K562 (cell line): ENCODE measurements at regions not wholly inside any gene's neighbourhood (a gene's known extent, or its start where the extent isn't known, plus 50 kb on each side); places are given as distances from the start of the nearest gene placed in this dataset.

Experiments
- ATAC-seq: fragments of 200-7000 bp; cut with Tn5 transposase; 3 replicates; pipeline ENCODE4 v1.9.1; 2020; ENCODE audit warnings: moderate library complexity
- BruUV-seq: library from RNA; stranded (reverse); fragments of 400-500 nt; replicated peaks from 2 replicates; lab custom pipeline; 2021; lab: Mats Ljungman, UMichigan
- CTCF ChIA-PET: fragments of 300-600 bp; formaldehyde crosslinking; extraction: SDS; loops from one replicate; lab custom pipeline; 2021; ENCODE audit warnings: low intra/inter-chr PET ratio; lab: Yijun Ruan, JAX
- POLR2A ChIA-PET: fragments of 300-600, 350-650 bp; sonication (Branson Sonifier 250); formaldehyde crosslinking; extraction: SDS; loops from one replicate; lab custom pipeline; 2021; ENCODE audit warnings: antibody characterized with exemption, inconsistent platforms; lab: Yijun Ruan, JAX
- DNase-seq, 4 experiments: peaks; one replicate each; pipeline versions ENCODE4 v3.0.0 to v3.0.0-alpha.2; 2011 to 2018; ENCODE audit warnings: low spot score in 3 of 4, mixed read lengths in 3 of 4; ENCODE audit errors: extremely low read depth in 1 of 4
- FAIRE-seq: peaks from 2 replicates; lab custom pipeline; 2011; peaks lifted over from hg19 to GRCh38; lab: Jason Lieb, UNC
- H2AFZ ChIP-seq: 2 replicates; pipeline ENCODE4 v1.6.0; 2011; ENCODE audit warnings: low read depth, low read length, control low read depth, inconsistent platforms
- H3K27ac ChIP-seq: fragments of 200-600 bp; 3 replicates; pipeline ENCODE4 v1.8.0; 2011; ENCODE audit warnings: low read depth, mild to moderate bottlenecking, control low read depth, inconsistent platforms, low read length, moderate library complexity, mixed read lengths; ENCODE audit errors: extremely low read depth
- H3K27me3 ChIP-seq, 2 experiments: fragments of 300-600 bp in 1 of 2; 2 replicates in 1 of 2; 3 replicates in 1 of 2; pipeline versions ENCODE4 v1.6.0 to v1.8.0; 2011; ENCODE audit warnings: inconsistent platforms in 2 of 2, low read length in 2 of 2, mild to moderate bottlenecking in 1 of 2, mixed read lengths in 1 of 2, moderate library complexity in 1 of 2; ENCODE audit not compliant: control insufficient read depth in 2 of 2, insufficient read depth in 2 of 2
- H3K36me3 ChIP-seq: fragments of 300-600 bp; 3 replicates; pipeline ENCODE4 v1.8.0; 2011; ENCODE audit warnings: mild to moderate bottlenecking, low read length, inconsistent platforms; ENCODE audit not compliant: control insufficient read depth, insufficient read depth
- H3K4me1 ChIP-seq, 2 experiments: fragments of 200-600 bp in 1 of 2; replicated peaks in 1 of 2; 2 replicates in 1 of 2; 3 replicates in 1 of 2; pipeline versions ENCODE4 v1.5.1 to v1.8.0; 2011; ENCODE audit warnings: inconsistent platforms in 2 of 2, low read length in 2 of 2, mild to moderate bottlenecking in 1 of 2, mixed read lengths in 1 of 2, moderate library complexity in 1 of 2; ENCODE audit not compliant: control insufficient read depth in 2 of 2, insufficient read depth in 2 of 2
- H3K4me2 ChIP-seq: 2 replicates; pipeline ENCODE4 v1.6.1; 2011; ENCODE audit warnings: low read length, control low read depth, inconsistent platforms, mixed read lengths; ENCODE audit not compliant: insufficient read depth
- H3K4me3 ChIP-seq: fragments of 200-600 bp; sonication (generic), shearing (Covaris generic); 2 replicates; pipeline ENCODE4 v1.5.1; 2016; ENCODE audit warnings: control low read depth, inconsistent platforms
- H3K79me2 ChIP-seq: fragments of 200-600 bp; 3 replicates; pipeline ENCODE4 v1.8.0; 2011; ENCODE audit warnings: low read length, inconsistent platforms; ENCODE audit not compliant: control insufficient read depth, insufficient read depth
- H3K9ac ChIP-seq, 2 experiments: 2 replicates each; pipeline versions ENCODE4 v1.6.0 to v1.6.1; 2011; ENCODE audit warnings: low read depth in 2 of 2, low read length in 2 of 2, control low read depth in 1 of 2, inconsistent platforms in 1 of 2, mild to moderate bottlenecking in 1 of 2, mixed read lengths in 1 of 2; ENCODE audit not compliant: insufficient read depth in 1 of 2
- H3K9me1 ChIP-seq: one replicate; pipeline ENCODE4 v1.6.0; 2011; ENCODE audit warnings: inconsistent platforms, mild to moderate bottlenecking, low read length, moderate library complexity; ENCODE audit not compliant: control insufficient read depth, insufficient read depth
- H3K9me3 ChIP-seq: replicated peaks from 2 replicates; pipeline ENCODE4 v1.5.1; 2011; ENCODE audit warnings: low read depth, low read length, inconsistent platforms; ENCODE audit not compliant: control insufficient read depth, insufficient read depth
- H4K20me1 ChIP-seq: replicated peaks from 2 replicates; pipeline ENCODE4 v1.6.1; 2011; ENCODE audit warnings: low read length, inconsistent platforms, mixed read lengths; ENCODE audit not compliant: control insufficient read depth, insufficient read depth
- BHLHE40 ChIP-seq: IDR thresholded peaks from 2 replicates; pipeline ENCODE4 v1.6.1; 2011; ENCODE audit warnings: low read length, improper control_type of control experiment
- ETS2 ChIP-seq: IDR thresholded peaks from 2 replicates; pipeline ENCODE4 v1.6.1; 2016; ENCODE audit warnings: borderline replicate concordance, missing genetic modification characterization, mild to moderate bottlenecking, moderate library complexity, missing compliant biosample characterization; ENCODE audit not compliant: poor library complexity, severe bottlenecking
- KLF1 ChIP-seq: fragments of 450-650 bp; IDR thresholded peaks from 2 replicates; pipeline ENCODE4 v1.6.1; 2016; ENCODE audit warnings: missing genetic modification characterization, missing compliant biosample characterization
- MAZ ChIP-seq, 2 experiments: fragments of 450-650 bp in 1 of 2; sonication (generic) in 1 of 2; formaldehyde crosslinking; IDR thresholded peaks in 1 of 2; conservative IDR thresholded peaks in 1 of 2; 2 replicates each; pipeline versions ENCODE4 v1.4.0 to v1.5.0; 2020; ENCODE audit warnings: mild to moderate bottlenecking in 1 of 2, missing genetic modification reagents in 1 of 2
- NFRKB ChIP-seq: fragments of 450-650 bp; IDR thresholded peaks from 2 replicates; pipeline ENCODE4 v1.6.1; 2016; ENCODE audit warnings: low read depth
- POLR2H ChIP-seq: IDR thresholded peaks from 2 replicates; pipeline ENCODE4 v1.6.1; 2016; ENCODE audit warnings: missing genetic modification characterization, low read depth, mild to moderate bottlenecking, control low read depth, missing compliant biosample characterization, moderate library complexity
- SMARCB1 ChIP-seq: IDR thresholded peaks from 2 replicates; pipeline ENCODE4 v1.6.1; 2011; ENCODE audit warnings: improper control_type of control experiment, low read depth; ENCODE audit not compliant: insufficient read length
- WHSC1 ChIP-seq: IDR thresholded peaks from one replicate; pipeline ENCODE4 v1.6.1; 2012; ENCODE audit warnings: low read length, control low read depth, inconsistent platforms
- ZNF133 ChIP-seq: fragments of 250-450 bp; sonication (Bioruptor Pico); IDR thresholded peaks from 2 replicates; pipeline ENCODE4 v1.4.0; 2020; ENCODE audit warnings: mild to moderate bottlenecking
- ZNF311 ChIP-seq: fragments of 250-450 bp; sonication (Bioruptor Pico); IDR thresholded peaks from 2 replicates; pipeline ENCODE4 v1.4.0; 2020; ENCODE audit warnings: mild to moderate bottlenecking, moderate library complexity
- WGBS: fragments of 100-300 bp; shearing (Covaris generic); methylation state at CpG from one replicate; pipeline ENCODE4 v1.1.6; 2016; ENCODE audit warnings: low coverage, mixed read lengths; ENCODE audit not compliant: insufficient coverage; ENCODE audit errors: missing lambda C conversion rate; 5-methylcytosine and 5-hydroxymethylcytosine counted together
- in situ Hi-C: fragments of 300-500 bp; cut with MboI; formaldehyde crosslinking; loops from 4 replicates; pipeline ENCODE4 v1.15.0; 2018; ENCODE audit warnings: inconsistent platforms, mixed read lengths
- intact Hi-C: fragments of 100-400 bp; cut with micrococcal nuclease; formaldehyde crosslinking; loops from 2 replicates; pipeline ENCODE4 v1.14.2; 2022
- TF ChIP-seq, protein P1 (sequence below): IDR thresholded peaks from 3 replicates; pipeline ENCODE4 v1.6.1; 2011; ENCODE audit warnings: borderline replicate concordance, mild to moderate bottlenecking, moderate library complexity; ENCODE audit not compliant: insufficient read length; ENCODE audit errors: extremely low read depth
- TF ChIP-seq, protein P2 (sequence below): sonication (generic); formaldehyde crosslinking; IDR thresholded peaks from 2 replicates; pipeline ENCODE4 v1.8.0; 2022; ENCODE audit warnings: mild to moderate bottlenecking, missing genetic modification reagents, borderline replicate concordance
- TF ChIP-seq, protein P3 (sequence below), 2 experiments: fragments of 450-650 bp in 1 of 2; sonication (generic) in 1 of 2; formaldehyde crosslinking; conservative IDR thresholded peaks; 2 replicates each; pipeline versions ENCODE4 v1.4.0 to v1.8.1; 2020 to 2022; ENCODE audit warnings: mild to moderate bottlenecking in 1 of 2, missing genetic modification reagents in 1 of 2
- TF ChIP-seq, protein P4 (sequence below): fragments of 450-650 bp; IDR thresholded peaks from one replicate; pipeline ENCODE4 v1.6.1; 2018; ENCODE audit warnings: mild to moderate bottlenecking, moderate library complexity; ENCODE audit not compliant: partially characterized antibody

DNA sequence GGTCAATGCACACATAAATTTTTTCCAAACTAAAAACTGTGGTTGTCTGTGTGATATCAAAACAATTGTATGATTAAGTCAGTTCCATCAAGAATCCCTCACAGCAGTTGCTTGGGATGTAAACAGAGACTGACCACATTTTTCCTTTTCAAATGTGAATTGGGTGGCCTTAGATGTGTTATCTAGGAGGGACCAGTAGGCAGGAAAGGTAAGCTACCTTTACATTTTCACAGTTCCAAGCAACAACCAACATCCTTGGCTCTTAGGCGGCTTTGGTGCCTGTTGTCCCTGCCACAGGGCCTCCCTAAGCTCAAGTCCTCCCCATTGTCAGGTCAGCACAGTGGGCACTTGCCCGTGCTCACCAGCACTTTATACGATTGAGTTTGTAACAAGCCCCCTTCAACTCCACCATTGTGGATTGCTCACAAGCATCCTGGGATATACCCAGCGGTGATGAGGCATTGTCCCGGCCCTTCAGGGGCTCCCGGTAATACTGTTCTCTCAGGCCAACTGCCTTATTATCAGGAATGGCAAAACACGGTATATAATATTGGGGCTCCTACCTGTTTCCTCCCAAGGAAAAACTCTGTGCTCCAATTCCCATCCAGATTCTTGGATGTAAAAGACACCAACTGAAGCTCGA is 114.9 kb upstream of the ANKRD1 start:
- Histone ChIP-seq H3K27me3 (peaks cover 4 to 12% of the 10 kb centered on the region in 2 experiments; a peak in 2 of 5 replicates), H3K27ac (no peak overlapping the region), H3K9ac (no peak overlapping the region), H3K4me3 (no peak overlapping the region), H3K9me1 (no peaks in the 10 kb centered on the region), H4K20me1 (no peaks in the 10 kb centered on the region), H3K4me1 (no peaks in the 10 kb centered on the region), H2AFZ (no peak overlapping the region), H3K36me3 (no peaks in the 10 kb centered on the region), H3K9me3 (no peaks in the 10 kb centered on the region), H3K79me2 (no peaks in the 10 kb centered on the region), H3K4me2 (no peak overlapping the region)
- ATAC-seq (no peak), DNase-seq (no peak), FAIRE-seq (no peak)
- in situ Hi-C loops: no loop called here
- no peak for TF ChIP-seq ETS2 (tag)
- no peak for TF ChIP-seq ZNF133 (CRISPR knock-in tag)
- TF ChIP-seq, protein P1, sequence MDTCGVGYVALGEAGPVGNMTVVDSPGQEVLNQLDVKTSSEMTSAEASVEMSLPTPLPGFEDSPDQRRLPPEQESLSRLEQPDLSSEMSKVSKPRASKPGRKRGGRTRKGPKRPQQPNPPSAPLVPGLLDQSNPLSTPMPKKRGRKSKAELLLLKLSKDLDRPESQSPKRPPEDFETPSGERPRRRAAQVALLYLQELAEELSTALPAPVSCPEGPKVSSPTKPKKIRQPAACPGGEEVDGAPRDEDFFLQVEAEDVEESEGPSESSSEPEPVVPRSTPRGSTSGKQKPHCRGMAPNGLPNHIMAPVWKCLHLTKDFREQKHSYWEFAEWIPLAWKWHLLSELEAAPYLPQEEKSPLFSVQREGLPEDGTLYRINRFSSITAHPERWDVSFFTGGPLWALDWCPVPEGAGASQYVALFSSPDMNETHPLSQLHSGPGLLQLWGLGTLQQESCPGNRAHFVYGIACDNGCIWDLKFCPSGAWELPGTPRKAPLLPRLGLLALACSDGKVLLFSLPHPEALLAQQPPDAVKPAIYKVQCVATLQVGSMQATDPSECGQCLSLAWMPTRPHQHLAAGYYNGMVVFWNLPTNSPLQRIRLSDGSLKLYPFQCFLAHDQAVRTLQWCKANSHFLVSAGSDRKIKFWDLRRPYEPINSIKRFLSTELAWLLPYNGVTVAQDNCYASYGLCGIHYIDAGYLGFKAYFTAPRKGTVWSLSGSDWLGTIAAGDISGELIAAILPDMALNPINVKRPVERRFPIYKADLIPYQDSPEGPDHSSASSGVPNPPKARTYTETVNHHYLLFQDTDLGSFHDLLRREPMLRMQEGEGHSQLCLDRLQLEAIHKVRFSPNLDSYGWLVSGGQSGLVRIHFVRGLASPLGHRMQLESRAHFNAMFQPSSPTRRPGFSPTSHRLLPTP: no peak
- no peak for TF ChIP-seq SMARCB1
- no peak for TF ChIP-seq WHSC1
- TF ChIP-seq, protein P2, sequence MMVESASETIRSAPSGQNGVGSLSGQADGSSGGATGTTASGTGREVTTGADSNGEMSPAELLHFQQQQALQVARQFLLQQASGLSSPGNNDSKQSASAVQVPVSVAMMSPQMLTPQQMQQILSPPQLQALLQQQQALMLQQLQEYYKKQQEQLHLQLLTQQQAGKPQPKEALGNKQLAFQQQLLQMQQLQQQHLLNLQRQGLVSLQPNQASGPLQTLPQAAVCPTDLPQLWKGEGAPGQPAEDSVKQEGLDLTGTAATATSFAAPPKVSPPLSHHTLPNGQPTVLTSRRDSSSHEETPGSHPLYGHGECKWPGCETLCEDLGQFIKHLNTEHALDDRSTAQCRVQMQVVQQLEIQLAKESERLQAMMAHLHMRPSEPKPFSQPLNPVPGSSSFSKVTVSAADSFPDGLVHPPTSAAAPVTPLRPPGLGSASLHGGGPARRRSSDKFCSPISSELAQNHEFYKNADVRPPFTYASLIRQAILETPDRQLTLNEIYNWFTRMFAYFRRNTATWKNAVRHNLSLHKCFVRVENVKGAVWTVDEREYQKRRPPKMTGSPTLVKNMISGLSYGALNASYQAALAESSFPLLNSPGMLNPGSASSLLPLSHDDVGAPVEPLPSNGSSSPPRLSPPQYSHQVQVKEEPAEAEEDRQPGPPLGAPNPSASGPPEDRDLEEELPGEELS (CRISPR knock-in tag): no peak
- TF ChIP-seq ZNF311: no peak
- no peak for TF ChIP-seq MAZ (CRISPR knock-in tag; conservative IDR thresholded peaks at IDR 0.05 in 1 of 2, IDR thresholded peaks at IDR 0.05 in 1 of 2)
- no peak for TF ChIP-seq KLF1
- TF ChIP-seq POLR2H (tag): no peak
- TF ChIP-seq, protein P3, sequence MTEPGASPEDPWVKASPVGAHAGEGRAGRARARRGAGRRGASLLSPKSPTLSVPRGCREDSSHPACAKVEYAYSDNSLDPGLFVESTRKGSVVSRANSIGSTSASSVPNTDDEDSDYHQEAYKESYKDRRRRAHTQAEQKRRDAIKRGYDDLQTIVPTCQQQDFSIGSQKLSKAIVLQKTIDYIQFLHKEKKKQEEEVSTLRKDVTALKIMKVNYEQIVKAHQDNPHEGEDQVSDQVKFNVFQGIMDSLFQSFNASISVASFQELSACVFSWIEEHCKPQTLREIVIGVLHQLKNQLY (CRISPR knock-in tag; conservative IDR thresholded peaks at IDR 0.05): no peak
- no peak for TF ChIP-seq NFRKB
- TF ChIP-seq BHLHE40: no peak
- TF ChIP-seq, protein P4, sequence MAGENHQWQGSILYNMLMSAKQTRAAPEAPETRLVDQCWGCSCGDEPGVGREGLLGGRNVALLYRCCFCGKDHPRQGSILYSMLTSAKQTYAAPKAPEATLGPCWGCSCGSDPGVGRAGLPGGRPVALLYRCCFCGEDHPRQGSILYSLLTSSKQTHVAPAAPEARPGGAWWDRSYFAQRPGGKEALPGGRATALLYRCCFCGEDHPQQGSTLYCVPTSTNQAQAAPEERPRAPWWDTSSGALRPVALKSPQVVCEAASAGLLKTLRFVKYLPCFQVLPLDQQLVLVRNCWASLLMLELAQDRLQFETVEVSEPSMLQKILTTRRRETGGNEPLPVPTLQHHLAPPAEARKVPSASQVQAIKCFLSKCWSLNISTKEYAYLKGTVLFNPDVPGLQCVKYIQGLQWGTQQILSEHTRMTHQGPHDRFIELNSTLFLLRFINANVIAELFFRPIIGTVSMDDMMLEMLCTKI: no peak
- ChIA-PET POLR2A (no interaction called here), CTCF (no interaction called here)
- BruUV-seq: no TSS peak
- intact Hi-C loops: no loop called here
- WGBS: 2% methylated on average over 7 of the region's 8 CpGs
